ENCODE measurements at regions not wholly inside any gene's neighbourhood (a gene's known extent, or its start where the extent isn't known, plus 50 kb on each side); places are given as distances from the start of the nearest gene placed in this dataset.

DNA sequence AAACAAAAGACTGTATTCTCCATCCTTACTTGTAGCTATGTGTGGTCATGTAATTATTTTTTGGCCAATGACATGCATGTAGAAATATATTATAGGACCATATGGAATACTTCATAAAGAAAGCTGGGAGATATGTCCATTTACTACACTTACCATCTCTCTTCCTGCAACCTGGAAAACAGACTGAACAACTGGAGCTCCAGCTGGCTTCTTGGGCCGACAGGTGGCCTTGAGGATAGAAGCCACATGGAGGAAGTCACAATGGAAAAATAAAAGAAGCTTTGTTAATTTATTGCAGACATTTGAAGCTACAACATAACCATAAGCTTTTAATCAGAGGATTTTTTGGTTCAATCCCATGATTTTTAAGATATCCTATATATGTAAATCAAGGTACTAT is 167.9 kb upstream of the CBLB start:
- H3K4me1 ChIP-seq: no peaks in the 10 kb centered on the region
- no peak overlapping the region for H3K4me3 ChIP-seq
- H3K27me3 ChIP-seq: no peaks in the 10 kb centered on the region
- no peaks in the 10 kb centered on the region for H3K9me3 ChIP-seq
- no peaks in the 10 kb centered on the region for H3K36me3 ChIP-seq
- H3K27ac ChIP-seq: no peak overlapping the region
- ATAC-seq (no peak), FAIRE-seq (no peak), DNase-seq (no peak)
- intact Hi-C loops (cut with DNase I): no loop called here
- TF ChIP-seq, protein P1, sequence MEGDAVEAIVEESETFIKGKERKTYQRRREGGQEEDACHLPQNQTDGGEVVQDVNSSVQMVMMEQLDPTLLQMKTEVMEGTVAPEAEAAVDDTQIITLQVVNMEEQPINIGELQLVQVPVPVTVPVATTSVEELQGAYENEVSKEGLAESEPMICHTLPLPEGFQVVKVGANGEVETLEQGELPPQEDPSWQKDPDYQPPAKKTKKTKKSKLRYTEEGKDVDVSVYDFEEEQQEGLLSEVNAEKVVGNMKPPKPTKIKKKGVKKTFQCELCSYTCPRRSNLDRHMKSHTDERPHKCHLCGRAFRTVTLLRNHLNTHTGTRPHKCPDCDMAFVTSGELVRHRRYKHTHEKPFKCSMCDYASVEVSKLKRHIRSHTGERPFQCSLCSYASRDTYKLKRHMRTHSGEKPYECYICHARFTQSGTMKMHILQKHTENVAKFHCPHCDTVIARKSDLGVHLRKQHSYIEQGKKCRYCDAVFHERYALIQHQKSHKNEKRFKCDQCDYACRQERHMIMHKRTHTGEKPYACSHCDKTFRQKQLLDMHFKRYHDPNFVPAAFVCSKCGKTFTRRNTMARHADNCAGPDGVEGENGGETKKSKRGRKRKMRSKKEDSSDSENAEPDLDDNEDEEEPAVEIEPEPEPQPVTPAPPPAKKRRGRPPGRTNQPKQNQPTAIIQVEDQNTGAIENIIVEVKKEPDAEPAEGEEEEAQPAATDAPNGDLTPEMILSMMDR (IDR thresholded peaks at IDR 0.05): no peak
- WGBS, 2 donors: 18 to 22% methylated on average over 1 of the region's 1 CpG

DNA sequence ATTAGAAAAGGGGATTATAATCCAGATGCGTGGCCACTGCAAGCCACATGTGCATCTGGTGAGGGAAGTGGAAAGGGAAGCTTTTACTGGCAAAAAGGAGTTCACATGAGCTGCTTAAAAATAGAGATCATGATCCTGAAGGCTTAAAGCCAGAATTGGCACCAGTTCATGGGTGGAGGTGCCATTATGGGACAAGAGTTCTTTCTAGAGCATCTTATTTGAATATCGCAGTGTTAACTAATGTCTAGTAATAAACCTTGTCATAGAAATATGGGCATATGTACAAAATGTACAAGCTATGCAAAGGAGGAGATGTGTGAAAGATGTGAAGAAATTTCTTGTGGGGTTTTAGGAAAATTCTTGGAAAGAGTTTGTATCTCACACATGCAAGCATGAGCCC is 178.4 kb upstream of the CBLB start:
- no peak overlapping the region for H3K4me3 ChIP-seq

DNA sequence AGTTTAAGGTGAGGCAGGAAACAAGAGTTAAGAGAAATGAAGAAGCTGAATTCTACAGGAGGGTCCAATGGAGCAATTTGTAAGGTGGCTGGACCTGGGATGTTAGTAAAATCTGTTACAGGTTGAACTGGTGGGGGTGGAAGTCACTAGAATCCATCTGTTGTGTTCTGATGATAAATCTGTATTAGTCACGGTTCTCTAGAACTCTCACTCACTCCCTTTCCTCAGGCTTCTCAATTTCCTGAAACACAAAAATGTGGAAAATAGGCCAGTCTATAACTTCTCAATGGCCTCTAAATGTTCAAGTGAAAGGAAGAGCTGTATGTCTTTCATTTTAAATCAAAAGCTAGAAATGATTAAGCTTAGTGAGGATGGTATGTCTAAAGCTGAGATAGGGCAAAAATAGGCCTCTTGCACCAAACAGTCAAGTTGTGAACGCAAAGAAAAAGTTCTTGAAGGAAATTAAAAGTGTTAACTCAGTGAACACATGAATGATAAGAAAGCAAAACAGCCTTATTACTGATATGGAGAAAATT is 180.2 kb upstream of the CBLB start:
- no peaks in the 10 kb centered on the region for H3K27me3 ChIP-seq
- no peak for FAIRE-seq
- 67 to 85% methylated on average over 2 of the region's 2 CpGs for WGBS, 2 donors
- H3K4me1 ChIP-seq: no peaks in the 10 kb centered on the region
- no peak overlapping the region for H3K4me3 ChIP-seq
- intact Hi-C loops (cut with DNase I): no loop called here
- no peak for ATAC-seq
- no peak for DNase-seq
- no peaks in the 10 kb centered on the region for H3K36me3 ChIP-seq
- H3K9me3 ChIP-seq: no peaks in the 10 kb centered on the region
- no peak overlapping the region for H3K27ac ChIP-seq
- TF ChIP-seq, protein P1 (IDR thresholded peaks at IDR 0.05): no peak

More for the DNA sequence above, 178.4 kb upstream of the CBLB start:
- intact Hi-C loops (cut with DNase I): no loop called here
- no peaks in the 10 kb centered on the region for H3K27me3 ChIP-seq
- no peaks in the 10 kb centered on the region for H3K36me3 ChIP-seq
- no peaks in the 10 kb centered on the region for H3K4me1 ChIP-seq
- ATAC-seq: no peak
- TF ChIP-seq, protein P1 (IDR thresholded peaks at IDR 0.05): no peak
- DNase-seq: no peak
- FAIRE-seq: no peak
- H3K9me3 ChIP-seq: no peaks in the 10 kb centered on the region
- no peak overlapping the region for H3K27ac ChIP-seq
- 84 to 89% methylated on average over 2 of the region's 2 CpGs for WGBS, 2 donors

DNA sequence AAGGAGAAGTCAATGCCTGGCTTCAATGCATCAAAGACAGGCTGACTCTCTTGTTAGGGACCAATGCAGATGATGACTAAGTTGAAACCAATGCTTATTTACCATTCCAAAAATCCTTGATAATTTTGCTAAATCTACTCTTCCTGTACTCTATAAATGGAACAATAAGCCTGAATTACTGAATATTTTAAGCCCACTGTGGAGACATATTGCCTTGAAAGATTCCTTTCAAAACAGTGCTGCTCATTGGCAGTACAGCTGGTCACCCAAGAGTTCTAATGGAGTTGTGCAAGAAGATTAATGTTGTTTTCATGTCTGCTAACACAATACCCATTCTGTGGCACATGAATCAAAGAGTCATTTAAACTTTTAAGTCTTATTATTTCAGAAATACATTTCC is 181.0 kb upstream of the CBLB start:
- no peaks in the 10 kb centered on the region for H3K9me3 ChIP-seq
- no peak overlapping the region for H3K4me3 ChIP-seq
- TF ChIP-seq, protein P1 (IDR thresholded peaks at IDR 0.05): no peak
- no peak for DNase-seq
- intact Hi-C loops (cut with DNase I): no loop called here
- no peaks in the 10 kb centered on the region for H3K27me3 ChIP-seq
- H3K36me3 ChIP-seq: no peaks in the 10 kb centered on the region
- FAIRE-seq: no peak
- no peak for ATAC-seq
- no peak overlapping the region for H3K27ac ChIP-seq
- H3K4me1 ChIP-seq: no peaks in the 10 kb centered on the region

DNA sequence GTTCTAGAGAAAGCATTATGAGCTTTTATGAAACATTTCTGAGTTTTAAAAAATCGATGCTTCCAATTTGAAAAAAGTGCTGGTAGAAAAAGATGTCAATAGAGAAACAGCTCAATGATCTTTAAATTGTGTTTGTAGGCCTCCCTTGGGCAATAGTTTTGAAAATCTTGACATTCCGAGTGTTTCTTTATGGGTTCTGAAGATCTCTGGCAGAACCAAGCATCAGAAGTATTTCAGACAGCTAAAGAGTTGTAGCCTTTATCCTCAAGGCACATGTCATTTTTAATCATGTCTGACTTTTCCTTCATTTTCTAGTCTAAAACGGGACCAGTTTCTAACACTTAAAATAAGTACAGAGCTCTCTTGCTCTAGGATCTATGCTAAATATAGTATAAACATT is 188.1 kb upstream of the CBLB start:
- TF ChIP-seq, protein P1 (IDR thresholded peaks at IDR 0.05): no peak
- no peaks in the 10 kb centered on the region for H3K27me3 ChIP-seq
- no peak overlapping the region for H3K27ac ChIP-seq
- intact Hi-C loops (cut with DNase I): no loop called here
- no peaks in the 10 kb centered on the region for H3K36me3 ChIP-seq
- H3K9me3 ChIP-seq: no peaks in the 10 kb centered on the region
- DNase-seq (no peak), FAIRE-seq (no peak), ATAC-seq (no peak)
- WGBS, 2 donors: 63 to 73% methylated on average over 3 of the region's 3 CpGs
- H3K4me3 ChIP-seq: no peak overlapping the region
- no peaks in the 10 kb centered on the region for H3K4me1 ChIP-seq

Measured in pancreas (tissue), 10 donors.